HepG2 (cell line): ENCODE measurements at regions not wholly inside any gene's neighbourhood (a gene's known extent, or its start where the extent isn't known, plus 50 kb on each side); places are given as distances from the start of the nearest gene placed in this dataset.

Experiments
- EP300 ChIP-seq, 3 experiments: sonication (generic) in 1 of 3; formaldehyde crosslinking in 1 of 3; IDR thresholded peaks; 2 replicates each; pipeline versions ENCODE4 v1.5.1 to v1.6.1; 2011 to 2020; ENCODE audit warnings: low read depth in 2 of 3, low read length in 2 of 3, borderline replicate concordance in 1 of 3, improper control_type of control experiment in 1 of 3, mild to moderate bottlenecking in 1 of 3, missing genetic modification reagents in 1 of 3, moderate library complexity in 1 of 3
- TF ChIP-seq, protein P1 (sequence below): sonication (generic); formaldehyde crosslinking; conservative IDR thresholded peaks from 2 replicates; pipeline ENCODE4 v1.4.0; 2020; ENCODE audit warnings: missing genetic modification reagents

DNA sequence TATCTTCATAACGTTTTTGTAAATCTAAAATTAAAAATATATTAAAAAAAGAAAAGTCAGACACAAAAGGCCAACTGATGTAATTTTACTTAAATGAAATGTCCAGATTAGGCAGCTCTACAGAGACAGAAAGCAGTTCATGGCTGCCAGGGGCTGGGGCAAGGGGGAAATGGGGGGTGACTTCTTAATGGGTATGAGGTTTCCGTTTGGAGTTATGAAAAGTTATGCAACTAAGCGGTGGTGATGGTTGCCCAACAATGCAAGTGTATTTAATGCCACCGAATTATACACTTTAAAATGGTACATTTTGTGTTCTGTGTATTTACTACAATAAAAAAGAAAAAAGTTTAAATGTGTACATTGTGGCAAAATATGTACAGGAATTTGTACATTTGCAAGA is 70.2 kb upstream of the TEX51 start:
- TF ChIP-seq EP300 (IDR thresholded peaks at IDR 0.05; ENCODE audit: low read depth in 2 of 2, low read length in 2 of 2) (no peak), EP300 (CRISPR knock-in tag; IDR thresholded peaks at IDR 0.05; ENCODE audit: borderline replicate concordance) (no peak)
- TF ChIP-seq, protein P1, sequence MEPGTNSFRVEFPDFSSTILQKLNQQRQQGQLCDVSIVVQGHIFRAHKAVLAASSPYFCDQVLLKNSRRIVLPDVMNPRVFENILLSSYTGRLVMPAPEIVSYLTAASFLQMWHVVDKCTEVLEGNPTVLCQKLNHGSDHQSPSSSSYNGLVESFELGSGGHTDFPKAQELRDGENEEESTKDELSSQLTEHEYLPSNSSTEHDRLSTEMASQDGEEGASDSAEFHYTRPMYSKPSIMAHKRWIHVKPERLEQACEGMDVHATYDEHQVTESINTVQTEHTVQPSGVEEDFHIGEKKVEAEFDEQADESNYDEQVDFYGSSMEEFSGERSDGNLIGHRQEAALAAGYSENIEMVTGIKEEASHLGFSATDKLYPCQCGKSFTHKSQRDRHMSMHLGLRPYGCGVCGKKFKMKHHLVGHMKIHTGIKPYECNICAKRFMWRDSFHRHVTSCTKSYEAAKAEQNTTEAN (CRISPR knock-in tag): no peak
